GM12878 (cell line): ENCODE measurements at regions not wholly inside any gene's neighbourhood (a gene's known extent, or its start where the extent isn't known, plus 50 kb on each side); places are given as distances from the start of the nearest gene placed in this dataset.

Experiments used
- ESRRA ChIP-seq: IDR thresholded peaks from 2 replicates; pipeline ENCODE4 v1.6.1; 2012; ENCODE audit warnings: mild to moderate bottlenecking, low read length, improper control_type of control experiment
- HCFC1 ChIP-seq: fragments of 150-350 bp; IDR thresholded peaks from 2 replicates; pipeline ENCODE4 v1.6.1; 2014; ENCODE audit warnings: low read length
- KAT2A ChIP-seq: conservative IDR thresholded peaks from 2 replicates; pipeline ENCODE4 v1.6.1; 2011; ENCODE audit warnings: low read depth, low read length; ENCODE audit not compliant: control insufficient read depth
- STAT1 ChIP-seq: fragments of 450-650 bp; conservative IDR thresholded peaks from 2 replicates; pipeline ENCODE4 v1.6.1; 2014; ENCODE audit warnings: antibody characterized with exemption, mild to moderate bottlenecking
- TAF1 ChIP-seq: IDR thresholded peaks from 2 replicates; pipeline ENCODE4 v1.6.1; 2011; ENCODE audit warnings: mild to moderate bottlenecking, low read depth, low read length, borderline replicate concordance
- TF ChIP-seq, protein P1 (sequence below): IDR thresholded peaks from 2 replicates; pipeline ENCODE4 v1.6.1; 2012; ENCODE audit warnings: improper control_type of control experiment, low read depth, low read length; ENCODE audit not compliant: insufficient replicate concordance
- TF ChIP-seq, protein P2 (sequence below): IDR thresholded peaks from 2 replicates; pipeline ENCODE4 v1.6.1; 2012; ENCODE audit warnings: mild to moderate bottlenecking, low read depth, low read length

DNA sequence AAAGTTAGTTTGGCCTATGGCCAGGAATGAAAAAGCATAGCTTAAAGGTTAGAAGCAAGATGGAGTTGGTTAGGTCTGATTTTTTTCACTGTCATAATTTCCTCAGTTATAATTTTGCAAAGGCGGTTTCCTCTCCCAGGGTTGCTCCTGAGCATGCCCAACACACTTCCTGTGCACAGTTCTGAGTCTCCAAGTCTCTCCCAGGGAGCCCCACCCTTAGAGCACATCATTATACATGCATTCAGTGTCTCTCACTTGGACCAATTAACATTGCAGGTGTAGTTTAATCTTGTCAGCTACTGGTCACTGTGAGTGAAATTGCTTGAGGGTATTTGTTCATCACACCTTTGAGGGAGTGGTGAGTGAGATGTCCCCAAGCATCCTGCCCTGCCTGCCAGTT, 96.0 kb upstream of the ATP10A start (continued):
- TF ChIP-seq, protein P1, sequence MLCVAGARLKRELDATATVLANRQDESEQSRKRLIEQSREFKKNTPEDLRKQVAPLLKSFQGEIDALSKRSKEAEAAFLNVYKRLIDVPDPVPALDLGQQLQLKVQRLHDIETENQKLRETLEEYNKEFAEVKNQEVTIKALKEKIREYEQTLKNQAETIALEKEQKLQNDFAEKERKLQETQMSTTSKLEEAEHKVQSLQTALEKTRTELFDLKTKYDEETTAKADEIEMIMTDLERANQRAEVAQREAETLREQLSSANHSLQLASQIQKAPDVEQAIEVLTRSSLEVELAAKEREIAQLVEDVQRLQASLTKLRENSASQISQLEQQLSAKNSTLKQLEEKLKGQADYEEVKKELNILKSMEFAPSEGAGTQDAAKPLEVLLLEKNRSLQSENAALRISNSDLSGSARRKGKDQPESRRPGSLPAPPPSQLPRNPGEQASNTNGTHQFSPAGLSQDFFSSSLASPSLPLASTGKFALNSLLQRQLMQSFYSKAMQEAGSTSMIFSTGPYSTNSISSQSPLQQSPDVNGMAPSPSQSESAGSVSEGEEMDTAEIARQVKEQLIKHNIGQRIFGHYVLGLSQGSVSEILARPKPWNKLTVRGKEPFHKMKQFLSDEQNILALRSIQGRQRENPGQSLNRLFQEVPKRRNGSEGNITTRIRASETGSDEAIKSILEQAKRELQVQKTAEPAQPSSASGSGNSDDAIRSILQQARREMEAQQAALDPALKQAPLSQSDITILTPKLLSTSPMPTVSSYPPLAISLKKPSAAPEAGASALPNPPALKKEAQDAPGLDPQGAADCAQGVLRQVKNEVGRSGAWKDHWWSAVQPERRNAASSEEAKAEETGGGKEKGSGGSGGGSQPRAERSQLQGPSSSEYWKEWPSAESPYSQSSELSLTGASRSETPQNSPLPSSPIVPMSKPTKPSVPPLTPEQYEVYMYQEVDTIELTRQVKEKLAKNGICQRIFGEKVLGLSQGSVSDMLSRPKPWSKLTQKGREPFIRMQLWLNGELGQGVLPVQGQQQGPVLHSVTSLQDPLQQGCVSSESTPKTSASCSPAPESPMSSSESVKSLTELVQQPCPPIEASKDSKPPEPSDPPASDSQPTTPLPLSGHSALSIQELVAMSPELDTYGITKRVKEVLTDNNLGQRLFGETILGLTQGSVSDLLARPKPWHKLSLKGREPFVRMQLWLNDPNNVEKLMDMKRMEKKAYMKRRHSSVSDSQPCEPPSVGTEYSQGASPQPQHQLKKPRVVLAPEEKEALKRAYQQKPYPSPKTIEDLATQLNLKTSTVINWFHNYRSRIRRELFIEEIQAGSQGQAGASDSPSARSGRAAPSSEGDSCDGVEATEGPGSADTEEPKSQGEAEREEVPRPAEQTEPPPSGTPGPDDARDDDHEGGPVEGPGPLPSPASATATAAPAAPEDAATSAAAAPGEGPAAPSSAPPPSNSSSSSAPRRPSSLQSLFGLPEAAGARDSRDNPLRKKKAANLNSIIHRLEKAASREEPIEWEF, result no peak
- TF ChIP-seq, protein P2, sequence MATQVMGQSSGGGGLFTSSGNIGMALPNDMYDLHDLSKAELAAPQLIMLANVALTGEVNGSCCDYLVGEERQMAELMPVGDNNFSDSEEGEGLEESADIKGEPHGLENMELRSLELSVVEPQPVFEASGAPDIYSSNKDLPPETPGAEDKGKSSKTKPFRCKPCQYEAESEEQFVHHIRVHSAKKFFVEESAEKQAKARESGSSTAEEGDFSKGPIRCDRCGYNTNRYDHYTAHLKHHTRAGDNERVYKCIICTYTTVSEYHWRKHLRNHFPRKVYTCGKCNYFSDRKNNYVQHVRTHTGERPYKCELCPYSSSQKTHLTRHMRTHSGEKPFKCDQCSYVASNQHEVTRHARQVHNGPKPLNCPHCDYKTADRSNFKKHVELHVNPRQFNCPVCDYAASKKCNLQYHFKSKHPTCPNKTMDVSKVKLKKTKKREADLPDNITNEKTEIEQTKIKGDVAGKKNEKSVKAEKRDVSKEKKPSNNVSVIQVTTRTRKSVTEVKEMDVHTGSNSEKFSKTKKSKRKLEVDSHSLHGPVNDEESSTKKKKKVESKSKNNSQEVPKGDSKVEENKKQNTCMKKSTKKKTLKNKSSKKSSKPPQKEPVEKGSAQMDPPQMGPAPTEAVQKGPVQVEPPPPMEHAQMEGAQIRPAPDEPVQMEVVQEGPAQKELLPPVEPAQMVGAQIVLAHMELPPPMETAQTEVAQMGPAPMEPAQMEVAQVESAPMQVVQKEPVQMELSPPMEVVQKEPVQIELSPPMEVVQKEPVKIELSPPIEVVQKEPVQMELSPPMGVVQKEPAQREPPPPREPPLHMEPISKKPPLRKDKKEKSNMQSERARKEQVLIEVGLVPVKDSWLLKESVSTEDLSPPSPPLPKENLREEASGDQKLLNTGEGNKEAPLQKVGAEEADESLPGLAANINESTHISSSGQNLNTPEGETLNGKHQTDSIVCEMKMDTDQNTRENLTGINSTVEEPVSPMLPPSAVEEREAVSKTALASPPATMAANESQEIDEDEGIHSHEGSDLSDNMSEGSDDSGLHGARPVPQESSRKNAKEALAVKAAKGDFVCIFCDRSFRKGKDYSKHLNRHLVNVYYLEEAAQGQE, result no peak
- TF ChIP-seq ESRRA (no peak), STAT1 (no peak), HCFC1 (no peak), KAT2A (no peak), TAF1 (no peak)
